LNCAP (cell line): ENCODE measurements at regions not wholly inside any gene's neighbourhood (a gene's known extent, or its start where the extent isn't known, plus 50 kb on each side); places are given as distances from the start of the nearest gene placed in this dataset.

Experiments used
- TF ChIP-seq, protein P1 (sequence below): fragments of 450-650 bp; IDR thresholded peaks from 2 replicates; pipeline ENCODE4 v1.5.1; 2017; ENCODE audit warnings: mild to moderate bottlenecking

DNA sequence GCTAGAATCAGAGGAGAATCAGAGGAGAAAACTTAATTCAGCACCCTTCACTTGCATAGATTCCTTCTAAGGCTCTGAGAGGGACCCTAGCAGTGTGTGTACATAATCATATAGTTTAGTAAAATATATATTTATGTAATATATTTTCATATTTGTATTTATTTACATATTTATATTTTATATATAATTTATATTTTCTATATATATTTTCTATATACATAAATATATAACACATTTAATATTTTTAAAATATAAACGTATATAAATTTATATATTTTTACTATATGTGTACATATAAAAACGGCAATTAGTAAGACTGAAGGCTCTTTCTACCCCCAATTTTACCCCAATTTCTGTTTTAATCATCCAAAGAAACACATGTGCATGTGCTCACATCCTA, 80.3 kb downstream of the NXPE2 start:
- TF ChIP-seq, protein P1, sequence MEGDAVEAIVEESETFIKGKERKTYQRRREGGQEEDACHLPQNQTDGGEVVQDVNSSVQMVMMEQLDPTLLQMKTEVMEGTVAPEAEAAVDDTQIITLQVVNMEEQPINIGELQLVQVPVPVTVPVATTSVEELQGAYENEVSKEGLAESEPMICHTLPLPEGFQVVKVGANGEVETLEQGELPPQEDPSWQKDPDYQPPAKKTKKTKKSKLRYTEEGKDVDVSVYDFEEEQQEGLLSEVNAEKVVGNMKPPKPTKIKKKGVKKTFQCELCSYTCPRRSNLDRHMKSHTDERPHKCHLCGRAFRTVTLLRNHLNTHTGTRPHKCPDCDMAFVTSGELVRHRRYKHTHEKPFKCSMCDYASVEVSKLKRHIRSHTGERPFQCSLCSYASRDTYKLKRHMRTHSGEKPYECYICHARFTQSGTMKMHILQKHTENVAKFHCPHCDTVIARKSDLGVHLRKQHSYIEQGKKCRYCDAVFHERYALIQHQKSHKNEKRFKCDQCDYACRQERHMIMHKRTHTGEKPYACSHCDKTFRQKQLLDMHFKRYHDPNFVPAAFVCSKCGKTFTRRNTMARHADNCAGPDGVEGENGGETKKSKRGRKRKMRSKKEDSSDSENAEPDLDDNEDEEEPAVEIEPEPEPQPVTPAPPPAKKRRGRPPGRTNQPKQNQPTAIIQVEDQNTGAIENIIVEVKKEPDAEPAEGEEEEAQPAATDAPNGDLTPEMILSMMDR, result no peak

DNA sequence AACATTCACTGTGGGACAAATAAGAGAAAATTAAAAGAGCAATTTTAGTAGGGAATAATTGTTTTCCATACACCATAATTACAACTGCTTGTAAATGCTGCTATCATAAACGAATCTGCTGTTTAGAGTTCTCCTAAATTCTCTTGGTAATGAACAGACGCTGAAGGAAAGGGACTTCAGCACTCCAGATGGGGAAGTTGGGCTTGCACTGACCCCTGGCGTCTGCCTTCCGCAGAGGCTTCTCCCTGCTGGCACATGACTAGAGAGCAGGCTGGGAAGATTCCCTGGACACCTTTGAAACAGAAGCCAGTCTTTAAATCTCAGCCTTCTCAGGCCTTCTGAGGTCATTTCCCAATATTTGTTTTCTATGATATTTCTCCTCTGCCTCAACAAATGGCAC, 84.1 kb downstream of the NXPE2 start:
- TF ChIP-seq, protein P1, result peak; percentile 80

DNA sequence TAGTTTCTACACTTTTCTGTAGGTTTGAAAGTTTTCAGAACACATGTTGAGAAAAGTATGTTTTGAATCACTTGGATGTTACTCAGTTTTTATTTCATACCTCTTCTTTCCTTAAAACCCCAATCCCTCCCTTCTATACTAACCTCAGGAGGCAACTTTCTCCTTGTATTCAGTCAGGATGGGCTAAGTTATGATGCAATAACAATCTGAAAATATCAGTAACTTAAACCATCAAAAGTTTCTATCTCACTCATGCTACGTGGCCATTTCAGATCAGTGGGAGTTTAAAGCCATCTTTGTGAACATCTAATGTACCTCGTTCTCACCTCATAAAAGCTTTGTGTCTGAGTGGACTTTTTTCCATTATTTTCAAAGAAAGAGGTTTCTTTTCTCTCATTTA, 86.2 kb downstream of the NXPE2 start:
- TF ChIP-seq, protein P1, result no peak

DNA sequence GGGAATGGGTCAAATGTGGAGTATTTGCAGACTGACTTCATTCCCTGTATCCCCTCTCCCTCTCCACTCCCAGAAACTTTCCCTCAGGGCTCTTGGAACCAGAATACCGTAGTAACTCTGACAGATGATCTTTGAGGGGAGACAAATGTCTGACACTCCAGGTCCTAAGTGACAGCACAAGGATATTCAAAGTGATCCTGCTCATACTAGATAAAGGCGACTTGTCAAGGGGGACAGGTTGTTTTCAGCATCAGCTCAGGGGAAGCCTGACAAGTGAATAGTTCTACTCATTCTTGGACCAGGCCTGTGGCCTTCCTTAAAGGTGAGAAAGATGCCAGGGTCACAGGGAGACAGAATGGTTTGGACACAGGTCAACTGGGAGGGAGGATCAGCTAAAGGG, 92.8 kb downstream of the NXPE2 start:
- TF ChIP-seq, protein P1, result no peak

DNA sequence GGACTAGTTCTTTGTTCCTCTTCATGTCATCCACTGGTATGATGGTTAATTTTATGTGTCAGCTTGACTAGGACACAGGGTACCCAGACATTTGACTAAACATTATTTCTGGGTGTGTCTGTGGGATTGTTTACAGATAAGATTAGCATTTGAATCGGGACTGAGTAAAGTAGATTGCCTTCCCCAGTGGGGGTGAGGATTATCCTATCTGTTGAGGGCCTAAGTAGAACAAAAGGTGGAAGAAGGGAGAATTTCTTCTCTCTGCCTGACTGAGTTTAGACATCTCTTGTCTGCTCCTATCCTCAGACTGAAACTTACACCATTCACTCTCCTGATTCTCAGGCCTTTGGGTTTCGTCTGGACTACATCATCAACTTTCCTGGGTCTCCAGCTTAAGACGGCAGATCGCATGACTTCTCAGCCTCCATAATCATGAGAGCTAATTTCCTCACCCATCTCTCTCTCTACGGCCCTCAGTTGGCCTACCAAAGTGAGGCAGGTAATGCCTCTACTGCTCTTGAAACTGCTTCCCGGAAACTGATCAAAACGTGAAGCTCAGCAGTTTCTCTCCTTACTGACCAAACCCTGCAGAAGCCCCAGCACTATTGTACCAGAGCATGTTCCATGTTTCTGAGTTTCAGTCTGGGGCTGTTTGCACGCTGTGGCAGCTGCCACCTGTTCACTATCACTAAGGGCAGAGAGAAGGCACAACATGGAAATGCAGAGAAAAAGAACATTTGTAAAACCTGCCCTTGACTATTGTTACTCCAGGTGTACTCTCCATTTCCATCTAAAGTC, 95.4 kb downstream of the NXPE2 start:
- TF ChIP-seq, protein P1, result no peak

DNA sequence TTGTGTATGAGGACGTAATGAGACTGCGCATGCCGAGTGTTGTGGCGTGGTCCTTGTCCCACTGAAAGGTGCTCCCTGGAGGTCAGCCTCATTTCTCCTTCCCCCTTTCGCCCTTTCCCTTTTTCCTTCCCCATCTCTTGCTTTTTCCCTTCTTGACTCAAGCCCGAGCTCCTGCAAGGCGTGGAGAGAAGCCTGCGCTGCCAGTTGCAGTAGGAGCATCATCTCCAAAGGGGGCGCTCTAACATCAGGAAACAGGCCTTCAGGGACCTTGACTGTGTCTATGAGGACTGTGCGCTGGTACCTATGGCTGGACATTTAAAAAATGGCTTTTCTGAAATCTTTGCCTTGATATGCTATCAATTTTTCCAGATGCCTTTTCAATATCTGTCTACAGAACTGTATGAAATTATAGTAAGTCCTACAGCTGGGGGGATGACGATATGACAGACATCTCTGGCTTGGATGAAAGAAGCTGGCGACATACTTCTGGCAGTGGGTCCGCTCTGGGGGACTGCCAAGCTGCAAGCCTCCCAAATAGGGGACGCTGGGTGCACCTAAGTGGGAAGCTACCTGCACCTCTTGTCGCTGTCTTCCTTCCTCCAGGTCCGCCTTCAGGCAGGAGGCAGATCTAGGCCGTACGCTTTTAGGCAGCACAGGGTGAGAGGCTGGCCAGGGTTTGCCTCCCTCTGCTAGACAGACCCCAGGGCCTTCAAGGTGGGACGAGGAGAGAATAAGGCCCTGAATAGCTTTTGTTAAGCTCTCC, 96.5 kb downstream of the NXPE2 start:
- TF ChIP-seq, protein P1, result peak; percentile 87

DNA sequence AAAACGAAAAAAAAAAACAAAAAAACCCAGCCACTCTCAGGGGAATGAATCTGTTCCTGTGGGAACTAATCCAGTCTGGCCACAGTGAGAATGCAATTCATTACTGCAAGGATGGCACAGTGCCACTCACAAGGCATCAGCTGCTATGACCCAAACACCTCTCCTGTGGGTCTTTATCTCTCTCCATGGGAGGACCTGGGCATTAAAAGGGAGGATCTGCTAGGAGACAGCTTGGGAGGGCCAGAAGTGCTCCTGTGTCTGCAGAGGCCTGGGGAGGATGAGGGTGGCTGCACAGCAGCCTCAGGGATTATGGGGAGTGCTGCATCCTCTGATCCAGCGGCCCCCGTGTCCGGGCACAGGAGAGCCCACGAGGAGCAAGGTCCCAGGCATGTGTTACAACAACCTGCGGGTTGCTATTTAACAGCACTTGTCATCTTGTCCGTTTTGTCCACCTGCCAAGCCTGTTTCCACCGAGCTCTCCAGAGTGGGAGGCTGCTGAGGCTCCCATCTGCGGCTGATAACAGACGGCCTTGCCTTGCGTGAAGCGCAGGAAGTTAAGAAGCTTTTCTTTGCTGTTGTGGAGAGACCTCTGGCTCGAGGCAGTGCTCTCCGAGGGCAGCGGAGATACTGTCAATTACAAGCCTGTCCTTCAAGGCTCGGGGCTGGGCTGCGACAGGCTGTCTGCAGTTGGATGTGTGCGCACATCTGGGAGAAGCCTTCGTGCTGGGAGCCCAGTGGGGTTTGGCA, 97.7 kb downstream of the NXPE2 start:
- TF ChIP-seq, protein P1, result no peak
